HCT116 (cell line): ENCODE measurements at regions not wholly inside any gene's neighbourhood (a gene's known extent, or its start where the extent isn't known, plus 50 kb on each side); places are given as distances from the start of the nearest gene placed in this dataset.

ENCODE experiments used
- ATAC-seq: fragments of 200-7000 bp; cut with Tn5 transposase; 2 replicates; pipeline ENCODE4 v1.9.1; 2020; ENCODE audit warnings: mild to moderate bottlenecking, moderate library complexity
- BruUV-seq: library from RNA; stranded (reverse); fragments of 400-500 nt; replicated peaks from 2 replicates; lab custom pipeline; 2021; lab: Mats Ljungman, UMichigan
- CTCF ChIA-PET: fragments of 300-600 bp; sonication (Branson Sonifier 250); formaldehyde crosslinking; loops from one replicate; lab custom pipeline; 2021; ENCODE audit warnings: antibody characterized with exemption; lab: Charles Lee
- POLR2A ChIA-PET: fragments of 300-600, 350-600 bp; sonication (Branson Sonifier 250); formaldehyde crosslinking; loops from one replicate; lab custom pipeline; 2021; ENCODE audit warnings: antibody characterized with exemption; lab: Charles Lee
- RAD21 ChIA-PET, 2 experiments: fragments of 300-600 bp; sonication (Branson Sonifier 250); formaldehyde crosslinking; loops; one replicate each; lab custom pipeline; 2023; ENCODE audit warnings: low total read pairs in 2 of 2; ENCODE audit not compliant: uncharacterized antibody in 2 of 2, unreplicated experiment in 2 of 2, low non-redundant PET in 1 of 2; lab: Charles Lee
- DNase-seq: peaks from one replicate; pipeline ENCODE4 v3.0.0-alpha.2; 2010; ENCODE audit warnings: low read depth, low spot score
- H2AFZ ChIP-seq: fragments of 200-600 bp; shearing (Covaris generic), sonication (generic); 2 replicates; pipeline ENCODE4 v1.6.1; 2017; ENCODE audit warnings: low read depth, mixed run types, mixed read lengths, antibody characterized with exemption, low read length; ENCODE audit not compliant: poor library complexity, severe bottlenecking
- H3K27ac ChIP-seq: 2 replicates; pipeline ENCODE4 v1.5.1; 2012; ENCODE audit warnings: low read depth, low read length
- H3K27me3 ChIP-seq: fragments of 200-600 bp; sonication (generic); 2 replicates; pipeline ENCODE4 v1.6.1; 2016; ENCODE audit warnings: mixed run types, low read length, mixed read lengths; ENCODE audit not compliant: insufficient read depth
- H3K36me3 ChIP-seq, 2 experiments: fragments of 200-500 bp in 1 of 2; fragments of 200-600 bp in 1 of 2; sonication (Bioruptor generic) in 1 of 2; sonication (generic) in 1 of 2; 2 replicates each; pipeline versions ENCODE4 v1.5.1 to v1.6.1; 2014 to 2016; ENCODE audit warnings: low read length in 2 of 2, inconsistent platforms in 1 of 2, mixed read lengths in 1 of 2, mixed run types in 1 of 2; ENCODE audit not compliant: insufficient read depth in 2 of 2, control insufficient read depth in 1 of 2
- H3K4me1 ChIP-seq, 2 experiments: fragments of 200-600 bp in 1 of 2; sonication (generic) in 1 of 2; 2 replicates each; pipeline versions ENCODE4 v1.5.1 to v1.6.1; 2012 to 2017; ENCODE audit warnings: low read length in 2 of 2, inconsistent platforms in 1 of 2, mild to moderate bottlenecking in 1 of 2, mixed read lengths in 1 of 2, mixed run types in 1 of 2, moderate library complexity in 1 of 2; ENCODE audit not compliant: insufficient read depth in 2 of 2, control insufficient read depth in 1 of 2
- H3K4me2 ChIP-seq: fragments of 200-600 bp; sonication (generic); 2 replicates; pipeline ENCODE4 v1.6.1; 2017; ENCODE audit warnings: mixed run types, low read length, mixed read lengths
- H3K4me3 ChIP-seq, 2 experiments: fragments of 200-600 bp in 1 of 2; sonication (generic) in 1 of 2; replicated peaks in 1 of 2; 2 replicates each; pipeline ENCODE4 v1.5.1; 2011 to 2016; ENCODE audit warnings: low read length in 2 of 2, control low read depth in 1 of 2, low read depth in 1 of 2, mild to moderate bottlenecking in 1 of 2, mixed read lengths in 1 of 2, mixed run types in 1 of 2
- H3K79me2 ChIP-seq: fragments of 200-600 bp; sonication (generic); 2 replicates; pipeline ENCODE4 v1.6.1; 2017; ENCODE audit warnings: mild to moderate bottlenecking, mixed run types, low read length, moderate library complexity, mixed read lengths; ENCODE audit not compliant: insufficient read depth
- H3K9ac ChIP-seq: fragments of 200-600 bp; sonication (generic); 2 replicates; pipeline ENCODE4 v1.6.1; 2016; ENCODE audit warnings: low read length, mixed read lengths
- H3K9me2 ChIP-seq: fragments of 200-600 bp; sonication (generic), shearing (Covaris generic); 2 replicates; pipeline ENCODE4 v1.6.1; 2017; ENCODE audit warnings: mixed run types, mild to moderate bottlenecking, moderate library complexity; ENCODE audit not compliant: insufficient read depth
- H3K9me3 ChIP-seq, 2 experiments: fragments of 200-500 bp in 1 of 2; fragments of 200-600 bp in 1 of 2; sonication (Bioruptor generic) in 1 of 2; sonication (generic) in 1 of 2; 2 replicates each; pipeline ENCODE4 v1.6.1; 2014 to 2017; ENCODE audit warnings: low read length in 2 of 2, mixed read lengths in 2 of 2, inconsistent platforms in 1 of 2, low read depth in 1 of 2, mild to moderate bottlenecking in 1 of 2, mixed run types in 1 of 2, moderate library complexity in 1 of 2; ENCODE audit not compliant: control insufficient read depth in 1 of 2, insufficient read depth in 1 of 2
- H4K20me1 ChIP-seq: fragments of 200-600 bp; sonication (generic), shearing (Covaris generic); 2 replicates; pipeline ENCODE4 v1.6.1; 2017; ENCODE audit warnings: mixed run types, mild to moderate bottlenecking, moderate library complexity; ENCODE audit not compliant: insufficient read depth
- CEBPB ChIP-seq: IDR thresholded peaks from 2 replicates; pipeline ENCODE4 v1.6.1; 2012; ENCODE audit warnings: low read depth
- EGR1 ChIP-seq: IDR thresholded peaks from 2 replicates; pipeline ENCODE4 v1.6.1; 2012; ENCODE audit warnings: low read depth
- EZH2 ChIP-seq: fragments of 200-600 bp; sonication (generic); IDR thresholded peaks from 2 replicates; pipeline ENCODE4 v1.6.1; 2017; ENCODE audit warnings: antibody characterized with exemption, mixed run types
- EZH2phosphoT487 ChIP-seq: fragments of 200-600 bp; IDR thresholded peaks from 2 replicates; pipeline ENCODE4 v1.6.1; 2018; ENCODE audit warnings: antibody characterized with exemption, borderline replicate concordance
- FOSL1 ChIP-seq: IDR thresholded peaks from 2 replicates; pipeline ENCODE4 v1.6.1; 2012; ENCODE audit warnings: low read depth
- JUND ChIP-seq: IDR thresholded peaks from 2 replicates; pipeline ENCODE4 v1.6.1; 2012
- POLR2A ChIP-seq: IDR thresholded peaks from 2 replicates; pipeline ENCODE4 v1.7.0; 2011; ENCODE audit warnings: borderline replicate concordance; ENCODE audit not compliant: insufficient read depth, insufficient read length; ENCODE audit errors: extremely low read depth
- RAD21 ChIP-seq: IDR thresholded peaks from 2 replicates; pipeline ENCODE4 v1.6.1; 2012; ENCODE audit warnings: low read depth, mild to moderate bottlenecking
- SIN3A ChIP-seq: IDR thresholded peaks from 2 replicates; pipeline ENCODE4 v1.6.1; 2012; ENCODE audit warnings: low read depth
- SRF ChIP-seq: IDR thresholded peaks from 2 replicates; pipeline ENCODE4 v1.6.1; 2012; ENCODE audit warnings: low read depth
- TCF7L2 ChIP-seq: IDR thresholded peaks from 2 replicates; pipeline ENCODE4 v1.7.0; 2011; ENCODE audit warnings: borderline replicate concordance, inconsistent platforms; ENCODE audit not compliant: insufficient read depth, insufficient read length; ENCODE audit errors: extremely low read depth
- YY1 ChIP-seq: IDR thresholded peaks from 2 replicates; pipeline ENCODE4 v1.6.1; 2011; ENCODE audit warnings: low read length, low read depth, moderate library complexity, mild to moderate bottlenecking; ENCODE audit not compliant: insufficient replicate concordance; ENCODE audit errors: extremely low read depth
- ZFX ChIP-seq: fragments of 450-650 bp; IDR thresholded peaks from 2 replicates; pipeline ENCODE4 v1.6.1; 2017
- ZNF274 ChIP-seq: fragments of 200-500 bp; sonication (Bioruptor generic); IDR thresholded peaks from 2 replicates; pipeline ENCODE4 v1.6.1; 2014; ENCODE audit warnings: mild to moderate bottlenecking, low read depth, low read length, inconsistent platforms
- intact Hi-C: fragments of 100-400 bp; cut with micrococcal nuclease; formaldehyde crosslinking; loops from 2 replicates; pipeline ENCODE4 v1.10.0; 2022
- TF ChIP-seq, protein P1 (sequence below): IDR thresholded peaks from 2 replicates; pipeline ENCODE4 v1.6.1; 2012; ENCODE audit warnings: low read depth
- TF ChIP-seq, protein P2 (sequence below): IDR thresholded peaks from 2 replicates; pipeline ENCODE4 v1.6.1; 2012
- TF ChIP-seq, protein P3 (sequence below): IDR thresholded peaks from 2 replicates; pipeline ENCODE4 v1.6.1; 2011; ENCODE audit warnings: mild to moderate bottlenecking, low read length, moderate library complexity; ENCODE audit not compliant: insufficient replicate concordance; ENCODE audit errors: extremely low read depth

DNA sequence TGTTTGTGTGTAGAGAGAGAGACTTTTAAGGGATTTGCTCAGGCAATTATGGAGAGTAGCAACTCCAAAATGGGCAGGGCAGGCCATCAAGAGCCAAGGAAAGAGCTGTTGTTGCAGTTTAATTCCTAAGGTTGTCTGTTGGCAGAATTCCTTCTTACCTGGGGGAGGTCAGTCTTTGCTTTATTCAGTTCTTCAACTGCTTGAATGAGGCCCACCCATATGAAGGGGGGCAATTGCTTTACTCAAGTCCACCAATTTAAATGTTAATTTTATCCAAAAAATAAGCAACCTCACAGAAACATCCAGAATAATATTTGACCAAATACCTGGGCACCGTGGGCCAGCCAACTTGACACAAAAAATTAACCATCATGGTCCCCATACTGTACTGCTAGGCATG lies 137.7 kb upstream of the KLHL25 start:
- Histone ChIP-seq H3K9me2 (no peaks in the 10 kb centered on the region), H3K27ac (no peak overlapping the region), H3K4me1 (no peaks in the 10 kb centered on the region), H3K36me3 (no peaks in the 10 kb centered on the region), H3K4me2 (no peak overlapping the region), H3K27me3 (peaks cover 7% of the 10 kb centered on the region), H3K4me3 (no peak overlapping the region), H3K79me2 (no peaks in the 10 kb centered on the region), H3K9ac (no peak overlapping the region), H3K9me3 (no peaks in the 10 kb centered on the region), H2AFZ (no peak overlapping the region), H4K20me1 (no peaks in the 10 kb centered on the region)
- ATAC-seq (no peak), DNase-seq (no peak)
- TF ChIP-seq SRF, result no peak
- TF ChIP-seq ZNF274, result no peak
- TF ChIP-seq EZH2, result no peak
- no peak for TF ChIP-seq EGR1
- no TSS peak for BruUV-seq
- RAD21 ChIA-PET, result no interaction called here
- POLR2A ChIA-PET, result no interaction called here
- CTCF ChIA-PET, result no interaction called here
- intact Hi-C loops, result loop anchor here (10.0 kb wide), 1 partner anchor 318 kb away; no protein-coding TSS in a partner anchor

DNA sequence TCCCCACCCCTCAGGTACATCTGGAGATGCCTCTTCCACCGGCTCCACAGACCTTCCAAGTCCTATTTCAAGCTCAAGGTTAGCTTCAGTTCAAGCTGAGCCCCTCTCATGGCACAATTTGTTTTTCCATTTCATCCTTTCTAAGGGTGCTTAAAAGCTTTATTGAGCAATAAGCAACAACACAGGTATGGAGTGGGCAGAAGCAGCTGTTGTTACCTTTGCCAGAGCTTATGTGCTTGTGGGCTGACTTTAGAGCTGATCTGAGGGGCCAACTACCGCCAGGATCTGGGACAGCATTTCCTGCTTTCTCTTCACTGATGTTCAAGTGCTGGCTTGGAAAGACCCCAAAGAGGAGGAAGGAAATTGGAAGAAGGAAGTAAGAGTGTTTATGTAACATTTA lies 140.0 kb upstream of the KLHL25 start:
- Histone ChIP-seq H3K9me3 (no peaks in the 10 kb centered on the region), H3K27me3 (peaks cover 7% of the 10 kb centered on the region), H3K4me1 (no peaks in the 10 kb centered on the region), H3K9ac (no peak overlapping the region), H3K27ac (no peak overlapping the region), H3K4me2 (no peak overlapping the region), H3K36me3 (no peaks in the 10 kb centered on the region), H3K4me3 (no peak overlapping the region), H3K79me2 (no peaks in the 10 kb centered on the region), H4K20me1 (no peaks in the 10 kb centered on the region), H3K9me2 (no peaks in the 10 kb centered on the region), H2AFZ (no peak overlapping the region)
- ATAC-seq (no peak), DNase-seq (no peak)
- POLR2A ChIA-PET, result no interaction called here
- RAD21 ChIA-PET, result no interaction called here
- BruUV-seq, result no TSS peak
- intact Hi-C loops, result loop anchor here (10.0 kb wide), 1 partner anchor 320 kb away; no protein-coding TSS in a partner anchor
- CTCF ChIA-PET, result no interaction called here
- TF ChIP-seq EZH2, result no peak
- no peak for TF ChIP-seq TCF7L2
- TF ChIP-seq, protein P1, sequence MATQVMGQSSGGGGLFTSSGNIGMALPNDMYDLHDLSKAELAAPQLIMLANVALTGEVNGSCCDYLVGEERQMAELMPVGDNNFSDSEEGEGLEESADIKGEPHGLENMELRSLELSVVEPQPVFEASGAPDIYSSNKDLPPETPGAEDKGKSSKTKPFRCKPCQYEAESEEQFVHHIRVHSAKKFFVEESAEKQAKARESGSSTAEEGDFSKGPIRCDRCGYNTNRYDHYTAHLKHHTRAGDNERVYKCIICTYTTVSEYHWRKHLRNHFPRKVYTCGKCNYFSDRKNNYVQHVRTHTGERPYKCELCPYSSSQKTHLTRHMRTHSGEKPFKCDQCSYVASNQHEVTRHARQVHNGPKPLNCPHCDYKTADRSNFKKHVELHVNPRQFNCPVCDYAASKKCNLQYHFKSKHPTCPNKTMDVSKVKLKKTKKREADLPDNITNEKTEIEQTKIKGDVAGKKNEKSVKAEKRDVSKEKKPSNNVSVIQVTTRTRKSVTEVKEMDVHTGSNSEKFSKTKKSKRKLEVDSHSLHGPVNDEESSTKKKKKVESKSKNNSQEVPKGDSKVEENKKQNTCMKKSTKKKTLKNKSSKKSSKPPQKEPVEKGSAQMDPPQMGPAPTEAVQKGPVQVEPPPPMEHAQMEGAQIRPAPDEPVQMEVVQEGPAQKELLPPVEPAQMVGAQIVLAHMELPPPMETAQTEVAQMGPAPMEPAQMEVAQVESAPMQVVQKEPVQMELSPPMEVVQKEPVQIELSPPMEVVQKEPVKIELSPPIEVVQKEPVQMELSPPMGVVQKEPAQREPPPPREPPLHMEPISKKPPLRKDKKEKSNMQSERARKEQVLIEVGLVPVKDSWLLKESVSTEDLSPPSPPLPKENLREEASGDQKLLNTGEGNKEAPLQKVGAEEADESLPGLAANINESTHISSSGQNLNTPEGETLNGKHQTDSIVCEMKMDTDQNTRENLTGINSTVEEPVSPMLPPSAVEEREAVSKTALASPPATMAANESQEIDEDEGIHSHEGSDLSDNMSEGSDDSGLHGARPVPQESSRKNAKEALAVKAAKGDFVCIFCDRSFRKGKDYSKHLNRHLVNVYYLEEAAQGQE, result no peak
- TF ChIP-seq CEBPB, result no peak
- TF ChIP-seq, protein P2, sequence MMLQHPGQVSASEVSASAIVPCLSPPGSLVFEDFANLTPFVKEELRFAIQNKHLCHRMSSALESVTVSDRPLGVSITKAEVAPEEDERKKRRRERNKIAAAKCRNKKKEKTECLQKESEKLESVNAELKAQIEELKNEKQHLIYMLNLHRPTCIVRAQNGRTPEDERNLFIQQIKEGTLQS, result no peak
- no peak for TF ChIP-seq FOSL1
- no peak for TF ChIP-seq JUND
- no peak for TF ChIP-seq POLR2A
- TF ChIP-seq SIN3A, result no peak
- TF ChIP-seq YY1, result no peak
- TF ChIP-seq RAD21, result no peak
- TF ChIP-seq, protein P3, sequence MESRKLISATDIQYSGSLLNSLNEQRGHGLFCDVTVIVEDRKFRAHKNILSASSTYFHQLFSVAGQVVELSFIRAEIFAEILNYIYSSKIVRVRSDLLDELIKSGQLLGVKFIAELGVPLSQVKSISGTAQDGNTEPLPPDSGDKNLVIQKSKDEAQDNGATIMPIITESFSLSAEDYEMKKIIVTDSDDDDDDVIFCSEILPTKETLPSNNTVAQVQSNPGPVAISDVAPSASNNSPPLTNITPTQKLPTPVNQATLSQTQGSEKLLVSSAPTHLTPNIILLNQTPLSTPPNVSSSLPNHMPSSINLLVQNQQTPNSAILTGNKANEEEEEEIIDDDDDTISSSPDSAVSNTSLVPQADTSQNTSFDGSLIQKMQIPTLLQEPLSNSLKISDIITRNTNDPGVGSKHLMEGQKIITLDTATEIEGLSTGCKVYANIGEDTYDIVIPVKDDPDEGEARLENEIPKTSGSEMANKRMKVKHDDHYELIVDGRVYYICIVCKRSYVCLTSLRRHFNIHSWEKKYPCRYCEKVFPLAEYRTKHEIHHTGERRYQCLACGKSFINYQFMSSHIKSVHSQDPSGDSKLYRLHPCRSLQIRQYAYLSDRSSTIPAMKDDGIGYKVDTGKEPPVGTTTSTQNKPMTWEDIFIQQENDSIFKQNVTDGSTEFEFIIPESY, result no peak
- TF ChIP-seq EZH2phosphoT487, result no peak
- no peak for TF ChIP-seq ZFX
- no peak for TF ChIP-seq SRF
